ENCODE measurements at regions not wholly inside any gene's neighbourhood (a gene's known extent, or its start where the extent isn't known, plus 50 kb on each side); places are given as distances from the start of the nearest gene placed in this dataset.

- intact Hi-C loops (cut with micrococcal nuclease), result no loop called here
- peak; percentile 76 for TF ChIP-seq CTCF (IDR thresholded peaks at IDR 0.05)
- ATAC-seq (no peak), DNase-seq (peak; percentile 10)
- Mint-ChIP-seq H3K27ac (no peak overlapping the region), H3K4me1 (ENCODE audit: low read depth) (no peaks in the 10 kb centered on the region), H3K27me3 (no peaks in the 10 kb centered on the region), H3K36me3 (ENCODE audit: low read depth) (no peaks in the 10 kb centered on the region), H3K4me3 (no peak overlapping the region), H3K9me3 (no peaks in the 10 kb centered on the region)
- CTCF ChIA-PET, result no interaction called here
- POLR2A ChIA-PET, result no interaction called here
Measured at GRCh38 chr4:103934178-103934789, 214.5 kb upstream of the TACR3 start.

- no peak for ATAC-seq
- Mint-ChIP-seq H3K27me3 (no peaks in the 10 kb centered on the region), H3K9me3 (peaks cover 2% of the 10 kb centered on the region), H3K36me3 (ENCODE audit: low read depth) (no peaks in the 10 kb centered on the region), H3K4me1 (ENCODE audit: low read depth) (no peaks in the 10 kb centered on the region), H3K4me3 (no peak overlapping the region), H3K27ac (no peak overlapping the region)
- intact Hi-C loops (cut with micrococcal nuclease), result no loop called here
- ChIA-PET POLR2A (no interaction called here), CTCF (no interaction called here)
- no peak for TF ChIP-seq CTCF (IDR thresholded peaks at IDR 0.05)
- no peak for DNase-seq
Measured at GRCh38 chr4:103928370-103928769, 208.6 kb upstream of the TACR3 start.

GRCh38 chr4:103923551-103923950 lies 203.8 kb upstream of the TACR3 start:
- POLR2A ChIA-PET, result no interaction called here
- intact Hi-C loops (cut with micrococcal nuclease), result no loop called here
- H3K4me1 Mint-ChIP-seq (ENCODE audit: low read depth), result no peaks in the 10 kb centered on the region
- TF ChIP-seq CTCF (IDR thresholded peaks at IDR 0.05), result no peak
- H3K27me3 Mint-ChIP-seq, result no peaks in the 10 kb centered on the region
- H3K36me3 Mint-ChIP-seq (ENCODE audit: low read depth), result no peaks in the 10 kb centered on the region
- no peak overlapping the region for H3K4me3 Mint-ChIP-seq
- H3K9me3 Mint-ChIP-seq, result peaks cover 2% of the 10 kb centered on the region
- H3K27ac Mint-ChIP-seq, result no peak overlapping the region
- CTCF ChIA-PET, result interaction anchor here (1.6 kb wide), 1 partner anchor 10 kb away, joined by 3 read pairs; no protein-coding TSS in a partner anchor
- DNase-seq (no peak), ATAC-seq (no peak)

- POLR2A ChIA-PET, result no interaction called here
- intact Hi-C loops (cut with micrococcal nuclease), result no loop called here
- TF ChIP-seq CTCF (IDR thresholded peaks at IDR 0.05), result no peak
- H3K4me1 Mint-ChIP-seq (ENCODE audit: low read depth), result no peaks in the 10 kb centered on the region
- no peak overlapping the region for H3K4me3 Mint-ChIP-seq
- no peaks in the 10 kb centered on the region for H3K27me3 Mint-ChIP-seq
- CTCF ChIA-PET, result no interaction called here
- ATAC-seq, result no peak
- no peak for DNase-seq
- no peaks in the 10 kb centered on the region for H3K36me3 Mint-ChIP-seq (ENCODE audit: low read depth)
- no peaks in the 10 kb centered on the region for H3K9me3 Mint-ChIP-seq
- H3K27ac Mint-ChIP-seq, result no peak overlapping the region
Measured at GRCh38 chr4:103918214-103918613, 198.4 kb upstream of the TACR3 start.

- intact Hi-C loops (cut with micrococcal nuclease), result no loop called here
Measured at GRCh38 chr4:103915224-103915869, 195.6 kb upstream of the TACR3 start.

More at GRCh38 chr4:103915224-103915869, 195.6 kb upstream of the TACR3 start:
- ChIA-PET CTCF (interaction anchor here (0.7 to 1.2 kb wide), 2 partner anchors 273 to 364 kb away, joined by 3 read pairs; no protein-coding TSS in a partner anchor), POLR2A (no interaction called here)
- Mint-ChIP-seq H3K4me3 (no peak overlapping the region), H3K27me3 (no peaks in the 10 kb centered on the region), H3K9me3 (no peaks in the 10 kb centered on the region), H3K36me3 (ENCODE audit: low read depth) (no peaks in the 10 kb centered on the region), H3K27ac (no peak overlapping the region), H3K4me1 (ENCODE audit: low read depth) (no peaks in the 10 kb centered on the region)
- ATAC-seq (no peak), DNase-seq (no peak)
- TF ChIP-seq CTCF (IDR thresholded peaks at IDR 0.05), result peak; percentile 46

Measured in activated CD8-positive, alpha-beta T cell treated with anti-CD3 and anti-CD28 coated beads for 36 hours (primary cell).